ENCODE measurements at regions not wholly inside any gene's neighbourhood (a gene's known extent, or its start where the extent isn't known, plus 50 kb on each side); places are given as distances from the start of the nearest gene placed in this dataset.

GRCh38 chr17:13346592-13346991 lies 255.1 kb downstream of the HS3ST3A1 start:
- Mint-ChIP-seq H3K4me3 (no peak overlapping the region), H3K27me3 (ENCODE audit: low read depth) (no peaks in the 10 kb centered on the region), H3K27ac (no peak overlapping the region), H3K36me3 (ENCODE audit: low read depth) (no peaks in the 10 kb centered on the region), H3K4me1 (ENCODE audit: low read depth) (no peaks in the 10 kb centered on the region), H3K9me3 (ENCODE audit: insufficient read depth) (no peaks in the 10 kb centered on the region)
- ATAC-seq (no peak), DNase-seq (no peak)
- POLR2A ChIA-PET: no interaction called here
- CTCF ChIA-PET: interaction anchor here (1.0 kb wide), 1 partner anchor 8 kb away, joined by 3 read pairs; no protein-coding TSS in a partner anchor

- H3K27ac Mint-ChIP-seq: no peak overlapping the region
- H3K4me3 Mint-ChIP-seq: no peak overlapping the region
- H3K9me3 Mint-ChIP-seq (ENCODE audit: insufficient read depth): no peaks in the 10 kb centered on the region
- no peaks in the 10 kb centered on the region for H3K27me3 Mint-ChIP-seq (ENCODE audit: low read depth)
- POLR2A ChIA-PET: no interaction called here
- H3K4me1 Mint-ChIP-seq (ENCODE audit: low read depth): no peaks in the 10 kb centered on the region
- CTCF ChIA-PET: no interaction called here
- ATAC-seq (no peak), DNase-seq (no peak)
- H3K36me3 Mint-ChIP-seq (ENCODE audit: low read depth): no peaks in the 10 kb centered on the region
These were observed 255.6 kb downstream of the HS3ST3A1 start for GRCh38 chr17:13346081-13346533.

- Mint-ChIP-seq H3K9me3 (ENCODE audit: insufficient read depth) (no peaks in the 10 kb centered on the region), H3K4me1 (ENCODE audit: low read depth) (peaks cover 4% of the 10 kb centered on the region), H3K36me3 (ENCODE audit: low read depth) (no peaks in the 10 kb centered on the region), H3K27me3 (ENCODE audit: low read depth) (peaks cover 6% of the 10 kb centered on the region), H3K4me3 (no peak overlapping the region), H3K27ac (no peak overlapping the region)
- DNase-seq (no peak), ATAC-seq (no peak)
- POLR2A ChIA-PET: no interaction called here
- CTCF ChIA-PET: interaction anchor here (0.8 kb wide), 1 partner anchor 9 kb away, joined by 3 read pairs; no protein-coding TSS in a partner anchor
These were observed 263.3 kb downstream of the HS3ST3A1 start for GRCh38 chr17:13338421-13338820.

GRCh38 chr17:13337864-13338371 lies 263.8 kb downstream of the HS3ST3A1 start:
- Mint-ChIP-seq H3K9me3 (ENCODE audit: insufficient read depth) (no peaks in the 10 kb centered on the region), H3K27ac (no peak overlapping the region), H3K4me1 (ENCODE audit: low read depth) (peaks cover 4% of the 10 kb centered on the region), H3K27me3 (ENCODE audit: low read depth) (peaks cover 6% of the 10 kb centered on the region), H3K36me3 (ENCODE audit: low read depth) (no peaks in the 10 kb centered on the region), H3K4me3 (no peak overlapping the region)
- POLR2A ChIA-PET: no interaction called here
- CTCF ChIA-PET: interaction anchor here (0.6 to 2.1 kb wide), 3 partner anchors 9 to 1589 kb away, joined by 3 to 7 read pairs (median 3); no protein-coding TSS in a partner anchor
- no peak for ATAC-seq
- DNase-seq: peak; percentile 32

- POLR2A ChIA-PET: no interaction called here
- no peak overlapping the region for H3K27ac Mint-ChIP-seq
- CTCF ChIA-PET: interaction anchor here (0.6 to 2.1 kb wide), 2 partner anchors 30 to 1589 kb away, joined by 3 to 7 read pairs; no protein-coding TSS in a partner anchor
- no peak overlapping the region for H3K4me3 Mint-ChIP-seq
- ATAC-seq: no peak
- peaks cover 6% of the 10 kb centered on the region for H3K27me3 Mint-ChIP-seq (ENCODE audit: low read depth)
- no peaks in the 10 kb centered on the region for H3K36me3 Mint-ChIP-seq (ENCODE audit: low read depth)
- peaks cover 4% of the 10 kb centered on the region for H3K4me1 Mint-ChIP-seq (ENCODE audit: low read depth)
- no peak for DNase-seq
- no peaks in the 10 kb centered on the region for H3K9me3 Mint-ChIP-seq (ENCODE audit: insufficient read depth)
These were observed 264.6 kb downstream of the HS3ST3A1 start for GRCh38 chr17:13337151-13337550.

GRCh38 chr17:13334374-13334773 lies 267.4 kb downstream of the HS3ST3A1 start:
- no peaks in the 10 kb centered on the region for H3K36me3 Mint-ChIP-seq (ENCODE audit: low read depth)
- DNase-seq (no peak), ATAC-seq (no peak)
- CTCF ChIA-PET: no interaction called here
- H3K27me3 Mint-ChIP-seq (ENCODE audit: low read depth): no peaks in the 10 kb centered on the region
- peaks cover 4% of the 10 kb centered on the region for H3K4me1 Mint-ChIP-seq (ENCODE audit: low read depth)
- no peak overlapping the region for H3K27ac Mint-ChIP-seq
- H3K9me3 Mint-ChIP-seq (ENCODE audit: insufficient read depth): no peaks in the 10 kb centered on the region
- no peak overlapping the region for H3K4me3 Mint-ChIP-seq
- POLR2A ChIA-PET: no interaction called here

GRCh38 chr17:13333661-13334060 lies 268.1 kb downstream of the HS3ST3A1 start:
- H3K9me3 Mint-ChIP-seq (ENCODE audit: insufficient read depth): no peaks in the 10 kb centered on the region
- no peaks in the 10 kb centered on the region for H3K36me3 Mint-ChIP-seq (ENCODE audit: low read depth)
- no peak for DNase-seq
- ATAC-seq: no peak
- H3K27me3 Mint-ChIP-seq (ENCODE audit: low read depth): no peaks in the 10 kb centered on the region
- ChIA-PET CTCF (no interaction called here), POLR2A (no interaction called here)
- no peak overlapping the region for H3K4me3 Mint-ChIP-seq
- H3K27ac Mint-ChIP-seq: no peak overlapping the region
- H3K4me1 Mint-ChIP-seq (ENCODE audit: low read depth): peaks cover 4% of the 10 kb centered on the region

- no peak overlapping the region for H3K4me3 Mint-ChIP-seq
- POLR2A ChIA-PET: no interaction called here
- no peaks in the 10 kb centered on the region for H3K27me3 Mint-ChIP-seq (ENCODE audit: low read depth)
- no peaks in the 10 kb centered on the region for H3K9me3 Mint-ChIP-seq (ENCODE audit: insufficient read depth)
- H3K4me1 Mint-ChIP-seq (ENCODE audit: low read depth): no peaks in the 10 kb centered on the region
- no peak for DNase-seq
- ATAC-seq: no peak
- no peaks in the 10 kb centered on the region for H3K36me3 Mint-ChIP-seq (ENCODE audit: low read depth)
- CTCF ChIA-PET: no interaction called here
- no peak overlapping the region for H3K27ac Mint-ChIP-seq
These were observed 269.5 kb downstream of the HS3ST3A1 start for GRCh38 chr17:13332207-13332606.

DNA sequence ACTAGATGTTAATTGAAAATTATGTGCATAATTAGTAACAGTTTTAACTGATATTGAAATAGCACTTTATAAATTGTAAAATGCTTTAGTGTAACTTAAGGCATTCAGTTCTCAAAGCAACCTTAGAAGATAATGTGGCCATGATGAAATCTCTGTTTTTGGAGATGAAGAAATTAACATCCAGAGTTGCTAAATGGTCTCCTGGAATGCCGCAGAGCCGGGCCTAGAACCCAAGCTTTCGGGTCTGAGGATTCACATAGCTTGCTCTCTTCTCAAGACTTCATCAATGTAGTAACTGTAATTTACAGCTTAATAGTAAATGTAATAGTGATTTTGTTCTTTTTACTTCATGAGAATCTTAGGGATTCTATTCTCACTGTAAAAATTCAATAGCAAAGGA lies 272.3 kb downstream of the HS3ST3A1 start:
- Mint-ChIP-seq H3K27me3 (ENCODE audit: low read depth) (no peaks in the 10 kb centered on the region), H3K36me3 (ENCODE audit: low read depth) (no peaks in the 10 kb centered on the region), H3K27ac (no peak overlapping the region), H3K4me1 (ENCODE audit: low read depth) (no peaks in the 10 kb centered on the region), H3K4me3 (no peak overlapping the region), H3K9me3 (ENCODE audit: insufficient read depth) (no peaks in the 10 kb centered on the region)
- ATAC-seq: no peak
- no peak for DNase-seq
- ChIA-PET POLR2A (no interaction called here), CTCF (no interaction called here)

DNA sequence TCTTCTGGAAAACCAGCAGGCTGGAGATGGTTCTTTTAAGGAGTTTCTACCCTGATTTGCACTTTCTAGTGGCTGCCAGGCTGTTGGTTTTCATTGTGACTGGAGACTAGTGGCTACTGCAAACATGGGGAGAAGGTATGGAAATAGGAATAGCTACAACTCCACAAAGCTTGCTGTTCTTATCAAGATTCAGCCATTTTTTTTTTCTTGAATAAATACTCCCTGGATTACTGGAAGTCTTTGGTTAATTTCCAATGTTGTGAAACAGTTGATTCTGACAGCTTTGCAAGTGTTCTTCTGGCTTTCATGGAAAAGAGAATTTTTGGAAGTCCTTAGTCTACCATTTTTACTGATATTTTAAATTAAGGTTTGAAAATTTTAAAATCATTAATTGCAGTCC lies 277.7 kb downstream of the HS3ST3A1 start:
- Mint-ChIP-seq H3K27me3 (ENCODE audit: low read depth) (no peaks in the 10 kb centered on the region), H3K4me1 (ENCODE audit: low read depth) (no peaks in the 10 kb centered on the region), H3K9me3 (ENCODE audit: insufficient read depth) (no peaks in the 10 kb centered on the region), H3K27ac (no peak overlapping the region), H3K4me3 (no peak overlapping the region), H3K36me3 (ENCODE audit: low read depth) (no peaks in the 10 kb centered on the region)
- ChIA-PET CTCF (no interaction called here), POLR2A (no interaction called here)
- ATAC-seq (no peak), DNase-seq (no peak)

DNA sequence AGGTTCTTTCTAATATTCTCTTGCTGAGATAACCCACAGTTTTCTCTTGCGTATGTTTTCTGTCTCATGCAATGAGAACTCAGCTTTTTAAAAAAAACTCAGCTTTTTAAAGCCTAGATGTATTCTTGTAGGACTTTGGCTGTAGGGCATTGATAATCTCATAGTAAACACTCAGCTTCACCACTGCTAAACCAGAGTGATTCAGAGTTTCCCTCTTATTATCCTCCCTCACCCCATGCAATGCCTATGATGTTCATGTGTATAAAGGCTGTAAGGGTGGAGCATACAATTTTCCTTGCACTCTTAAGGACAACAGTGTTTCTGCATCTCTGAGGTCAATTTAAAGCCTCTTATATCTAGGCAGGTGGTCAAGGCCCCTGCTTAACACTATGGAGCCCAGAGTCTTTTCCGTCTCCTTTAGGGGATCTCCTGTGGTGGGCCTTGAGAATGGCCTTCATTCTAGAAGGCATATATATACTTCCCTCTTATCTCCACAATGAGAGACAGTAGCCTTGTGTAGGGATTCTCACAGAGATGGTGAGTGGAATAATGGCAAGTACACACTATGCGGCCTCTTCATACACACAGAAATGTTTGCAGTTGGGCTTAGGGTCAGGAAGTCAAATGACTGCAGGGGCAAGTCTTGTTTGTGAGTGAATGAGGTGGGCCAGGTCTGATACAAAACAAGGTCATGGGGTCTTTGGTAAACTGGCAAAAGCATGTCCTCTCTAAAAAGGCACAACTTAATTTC lies 279.6 kb downstream of the HS3ST3A1 start:
- ATAC-seq: no peak
- CTCF ChIA-PET: no interaction called here
- no peak overlapping the region for H3K4me3 Mint-ChIP-seq

GRCh38 chr17:13320046-13320785 lies 281.5 kb downstream of the HS3ST3A1 start:
- no peak for ATAC-seq
- Mint-ChIP-seq H3K36me3 (ENCODE audit: low read depth) (no peaks in the 10 kb centered on the region), H3K27me3 (ENCODE audit: low read depth) (no peaks in the 10 kb centered on the region), H3K9me3 (ENCODE audit: insufficient read depth) (no peaks in the 10 kb centered on the region), H3K27ac (no peak overlapping the region), H3K4me1 (ENCODE audit: low read depth) (no peaks in the 10 kb centered on the region), H3K4me3 (no peak overlapping the region)
- ChIA-PET POLR2A (no interaction called here), CTCF (no interaction called here)
- no peak for DNase-seq

More for the DNA sequence above, 279.6 kb downstream of the HS3ST3A1 start:
- H3K27ac Mint-ChIP-seq: no peak overlapping the region
- H3K27me3 Mint-ChIP-seq (ENCODE audit: low read depth): no peaks in the 10 kb centered on the region
- no peaks in the 10 kb centered on the region for H3K9me3 Mint-ChIP-seq (ENCODE audit: insufficient read depth)
- no peak for DNase-seq
- H3K4me1 Mint-ChIP-seq (ENCODE audit: low read depth): no peaks in the 10 kb centered on the region
- POLR2A ChIA-PET: no interaction called here
- H3K36me3 Mint-ChIP-seq (ENCODE audit: low read depth): no peaks in the 10 kb centered on the region
